ACC112 (cell line): ENCODE measurements at regions not wholly inside any gene's neighbourhood (a gene's known extent, or its start where the extent isn't known, plus 50 kb on each side); places are given as distances from the start of the nearest gene placed in this dataset.

Experiments
- H2AFZ ChIP-seq: fragments of 200-600 bp; sonication (generic); one replicate; pipeline ENCODE4 v1.6.0; 2017; ENCODE audit warnings: antibody characterized with exemption, low read length; ENCODE audit not compliant: unreplicated experiment
- H3K27ac ChIP-seq: fragments of 200-600 bp; sonication (generic); 2 replicates; pipeline ENCODE4 v1.5.1; 2014; ENCODE audit warnings: low read depth, mild to moderate bottlenecking, antibody characterized with exemption, low read length, moderate library complexity
- H3K27me3 ChIP-seq: fragments of 200-600 bp; sonication (generic); 2 replicates; pipeline ENCODE4 v1.6.1; 2014; ENCODE audit warnings: mild to moderate bottlenecking, antibody characterized with exemption, low read length, moderate library complexity, mixed read lengths; ENCODE audit not compliant: insufficient read depth
- H3K36me3 ChIP-seq: fragments of 200-600 bp; sonication (generic); 2 replicates; pipeline ENCODE4 v1.6.1; 2016; ENCODE audit warnings: mild to moderate bottlenecking, antibody characterized with exemption, low read length, moderate library complexity, mixed read lengths; ENCODE audit not compliant: insufficient read depth
- H3K4me1 ChIP-seq: fragments of 200-600 bp; sonication (generic); one replicate; pipeline ENCODE4 v1.6.1; 2016; ENCODE audit warnings: low read length, mixed read lengths; ENCODE audit not compliant: insufficient read depth, unreplicated experiment, control insufficient read depth
- H3K4me3 ChIP-seq: fragments of 200-600 bp; sonication (generic); 2 replicates; pipeline ENCODE4 v1.5.1; 2014; ENCODE audit warnings: mild to moderate bottlenecking, low read depth, low read length
- H3K79me2 ChIP-seq: fragments of 200-600 bp; sonication (generic); one replicate; pipeline ENCODE4 v1.6.0; 2016; ENCODE audit warnings: low read length; ENCODE audit not compliant: control insufficient read depth, unreplicated experiment, insufficient read depth

DNA sequence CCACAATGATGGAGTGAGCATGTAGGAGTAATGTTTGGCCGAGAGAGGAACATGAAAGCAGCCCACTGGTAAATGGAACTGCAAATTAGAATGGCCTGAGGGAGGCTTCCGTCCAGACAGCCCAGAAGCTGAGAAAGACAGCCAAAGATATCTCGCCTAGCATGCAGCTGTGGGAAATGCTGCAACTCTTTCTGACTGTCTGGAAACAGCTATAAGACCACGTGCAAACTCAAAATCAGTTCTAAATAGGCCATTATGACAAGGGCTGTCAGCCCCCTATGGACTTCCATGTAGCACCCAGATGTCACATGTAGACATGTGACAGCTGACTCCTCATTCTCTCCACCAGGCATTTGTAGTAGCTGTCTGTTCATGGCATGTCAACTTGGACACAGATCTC is 62.9 kb upstream of the ATP1A1 start:
- no peaks in the 10 kb centered on the region for H3K36me3 ChIP-seq
- no peak overlapping the region for H3K4me3 ChIP-seq
- H3K27ac ChIP-seq: no peak overlapping the region
- H3K4me1 ChIP-seq: no peaks in the 10 kb centered on the region
- H3K27me3 ChIP-seq: no peaks in the 10 kb centered on the region
- no peaks in the 10 kb centered on the region for H3K79me2 ChIP-seq
- H2AFZ ChIP-seq: no peak overlapping the region

GRCh38 chr1:116311193-116311592 is 61.9 kb upstream of the ATP1A1 start:
- Histone ChIP-seq H3K79me2 (no peaks in the 10 kb centered on the region), H2AFZ (no peak overlapping the region), H3K4me1 (no peaks in the 10 kb centered on the region), H3K27me3 (no peaks in the 10 kb centered on the region), H3K36me3 (no peaks in the 10 kb centered on the region), H3K27ac (no peak overlapping the region), H3K4me3 (no peak overlapping the region)

DNA sequence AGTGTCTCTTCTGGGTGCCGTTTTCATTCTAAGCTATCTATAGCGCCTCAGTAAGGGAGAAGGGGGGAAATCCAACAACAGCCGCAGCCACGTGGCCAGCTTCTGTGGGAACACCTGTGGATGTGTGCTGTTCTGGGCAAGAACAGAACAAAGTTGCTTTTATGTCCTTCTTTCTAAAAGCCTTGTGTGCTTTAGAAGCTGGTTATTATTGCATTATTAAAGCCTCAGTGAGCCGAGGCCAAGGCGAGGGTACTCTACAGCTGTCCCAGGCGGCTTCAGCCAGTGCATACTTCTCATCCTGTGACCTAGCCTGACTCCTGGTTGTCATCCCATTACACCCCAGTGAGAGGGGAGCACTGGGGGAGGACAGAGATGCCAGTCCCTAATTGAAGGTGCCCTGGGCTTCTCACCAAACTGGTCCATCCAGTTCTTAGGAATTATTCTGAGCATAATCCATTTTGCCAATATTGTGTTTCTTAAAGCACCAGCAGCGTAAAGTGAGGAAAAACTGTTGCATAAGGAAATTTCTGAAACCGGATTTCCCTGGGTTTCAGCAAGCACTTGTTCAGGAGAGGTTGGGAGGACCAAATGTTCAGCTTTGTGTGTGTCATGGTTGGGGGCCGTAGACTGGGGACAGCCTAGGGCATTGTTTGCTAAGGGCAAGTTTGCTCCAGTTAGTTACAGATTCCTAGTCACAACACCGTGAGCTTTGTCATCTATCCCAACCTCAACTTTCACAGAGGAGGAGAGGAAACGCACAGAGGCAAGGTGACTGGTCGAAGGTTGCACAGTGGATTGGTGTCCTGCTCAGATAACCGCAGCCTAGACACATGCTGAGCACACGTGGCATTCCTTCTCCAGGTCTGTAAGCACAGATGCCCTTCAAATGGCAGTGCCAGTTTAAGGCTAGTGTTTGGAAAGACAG is 61.0 kb upstream of the ATP1A1 start:
- Histone ChIP-seq H3K4me3 (no peak overlapping the region), H3K27ac (no peak overlapping the region), H3K4me1 (no peaks in the 10 kb centered on the region), H3K27me3 (no peaks in the 10 kb centered on the region), H3K79me2 (no peaks in the 10 kb centered on the region), H2AFZ (no peak overlapping the region), H3K36me3 (no peaks in the 10 kb centered on the region)

DNA sequence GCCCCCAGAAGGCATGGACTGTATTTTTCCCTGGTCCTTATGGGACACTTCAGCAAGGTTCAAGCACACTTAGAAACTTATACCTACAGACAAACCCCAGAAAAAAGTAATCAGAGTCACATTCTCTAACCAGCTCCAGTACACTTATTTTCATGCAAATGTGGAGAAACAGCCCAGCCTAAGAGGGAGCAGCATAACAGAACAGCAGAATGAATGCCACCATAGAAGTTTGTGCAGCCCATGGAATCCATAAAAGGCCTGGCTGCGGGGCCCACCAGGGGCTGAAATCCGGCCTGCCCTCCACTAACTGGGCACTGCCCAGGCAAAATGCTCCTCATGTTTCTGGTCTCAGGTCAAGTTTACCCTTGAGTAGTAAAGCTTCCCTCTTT is 60.4 kb upstream of the ATP1A1 start:
- Histone ChIP-seq H3K4me1 (no peaks in the 10 kb centered on the region), H3K4me3 (no peak overlapping the region), H3K36me3 (no peaks in the 10 kb centered on the region), H3K79me2 (no peaks in the 10 kb centered on the region), H2AFZ (no peak overlapping the region), H3K27ac (no peak overlapping the region), H3K27me3 (no peaks in the 10 kb centered on the region)

DNA sequence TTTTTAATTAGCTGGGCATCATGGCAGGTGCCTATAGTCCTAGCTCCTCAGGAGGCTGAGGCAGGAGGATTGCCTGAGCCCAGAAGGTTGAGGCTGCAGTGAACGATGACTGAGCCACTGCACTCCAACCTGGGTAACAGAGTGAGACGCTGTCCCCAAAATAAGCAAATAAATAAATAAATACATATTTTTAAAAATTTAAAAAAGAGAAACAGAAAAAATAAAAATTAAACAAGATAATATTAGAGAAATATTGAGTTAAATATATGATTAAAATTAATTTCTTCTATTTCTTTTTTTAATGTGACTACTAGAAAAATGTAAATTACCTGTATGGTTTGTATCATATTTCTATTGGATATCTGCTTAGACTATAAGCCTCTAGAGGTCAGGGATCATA is 59.3 kb upstream of the ATP1A1 start:
- H3K4me3 ChIP-seq: no peak overlapping the region
- no peaks in the 10 kb centered on the region for H3K36me3 ChIP-seq
- no peaks in the 10 kb centered on the region for H3K79me2 ChIP-seq
- no peak overlapping the region for H2AFZ ChIP-seq
- H3K27me3 ChIP-seq: no peaks in the 10 kb centered on the region
- no peaks in the 10 kb centered on the region for H3K4me1 ChIP-seq
- no peak overlapping the region for H3K27ac ChIP-seq

DNA sequence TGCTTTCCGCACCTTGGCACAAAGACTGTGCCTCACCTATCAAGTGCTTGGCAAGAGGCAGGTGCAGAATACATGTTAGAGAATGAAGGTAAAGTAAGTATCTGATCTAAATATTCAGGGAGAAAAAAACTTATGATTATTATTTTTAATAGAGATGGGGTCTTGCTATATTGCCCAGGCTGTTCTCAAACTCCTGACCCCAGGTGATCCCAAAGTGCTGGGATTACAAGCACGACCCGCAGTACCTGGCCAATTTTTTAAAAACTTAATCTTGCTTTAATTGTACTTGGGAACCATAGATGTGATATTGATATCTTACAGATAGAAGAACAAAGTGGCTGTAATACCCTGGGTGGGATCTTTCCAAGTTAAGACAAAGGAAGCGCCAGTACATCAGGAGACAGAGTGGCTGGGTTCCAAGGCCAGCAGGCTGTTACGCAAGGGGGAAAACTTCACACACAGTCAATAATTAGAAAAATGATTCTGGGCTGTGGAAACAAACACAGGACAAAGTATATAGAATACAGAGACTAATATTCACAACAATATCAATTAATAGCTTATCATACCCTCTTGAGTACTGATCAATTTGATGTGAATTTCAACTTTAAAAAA is 58.6 kb upstream of the ATP1A1 start:
- H3K27ac ChIP-seq: no peak overlapping the region
- H3K36me3 ChIP-seq: no peaks in the 10 kb centered on the region
- H3K27me3 ChIP-seq: no peaks in the 10 kb centered on the region
- H3K4me3 ChIP-seq: no peak overlapping the region
- H3K79me2 ChIP-seq: no peaks in the 10 kb centered on the region
- H3K4me1 ChIP-seq: no peaks in the 10 kb centered on the region
- H2AFZ ChIP-seq: no peak overlapping the region

- Histone ChIP-seq H3K79me2 (no peaks in the 10 kb centered on the region), H3K27ac (no peak overlapping the region), H2AFZ (no peak overlapping the region), H3K4me1 (no peaks in the 10 kb centered on the region), H3K36me3 (no peaks in the 10 kb centered on the region), H3K27me3 (no peaks in the 10 kb centered on the region), H3K4me3 (no peak overlapping the region)
Measured at GRCh38 chr1:116316373-116316772, 56.7 kb upstream of the ATP1A1 start.

DNA sequence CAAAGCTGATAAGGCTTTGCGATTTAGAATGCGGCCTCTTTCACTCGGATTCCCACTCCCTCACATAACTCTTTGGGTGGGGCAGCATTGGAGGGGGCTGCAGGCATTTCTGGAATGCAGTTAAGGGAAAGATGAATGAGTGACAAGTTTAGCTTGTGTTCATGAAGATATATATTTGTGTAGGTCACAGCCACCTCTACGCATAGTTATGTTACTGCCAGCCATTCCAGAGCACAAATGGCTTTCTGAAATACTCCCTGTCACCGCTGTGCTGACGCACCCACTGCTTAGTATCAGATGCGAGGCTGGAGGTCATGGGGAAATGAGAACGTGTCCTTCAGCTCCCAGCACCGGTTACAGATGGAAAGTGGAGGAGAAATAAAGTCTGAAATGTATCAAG is 54.1 kb upstream of the ATP1A1 start:
- H3K79me2 ChIP-seq: no peaks in the 10 kb centered on the region
- no peaks in the 10 kb centered on the region for H3K36me3 ChIP-seq
- no peak overlapping the region for H3K27ac ChIP-seq
- H3K4me3 ChIP-seq: no peak overlapping the region
- H3K4me1 ChIP-seq: no peaks in the 10 kb centered on the region
- H2AFZ ChIP-seq: no peak overlapping the region
- H3K27me3 ChIP-seq: no peaks in the 10 kb centered on the region

DNA sequence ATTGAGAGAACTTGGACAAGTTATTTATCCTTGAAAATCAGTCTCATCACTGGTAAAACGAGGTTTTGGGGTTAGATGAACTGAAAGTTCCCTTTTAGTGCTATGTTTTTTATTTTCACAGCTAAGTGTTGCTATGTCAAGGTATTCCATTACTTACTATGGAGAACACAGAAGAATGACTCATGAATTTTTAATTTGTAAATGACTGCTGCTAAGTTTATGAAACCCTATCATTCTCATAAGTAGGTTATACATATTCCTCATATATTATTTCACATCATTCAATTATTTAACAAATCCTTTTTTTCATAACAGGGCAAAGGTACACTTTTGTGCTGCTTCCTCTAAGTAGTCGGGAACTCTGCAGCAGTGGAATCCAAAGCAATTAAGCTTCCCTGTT is 52.2 kb upstream of the ATP1A1 start:
- Histone ChIP-seq H3K4me3 (no peak overlapping the region), H3K79me2 (no peaks in the 10 kb centered on the region), H3K4me1 (no peaks in the 10 kb centered on the region), H3K27ac (no peak overlapping the region), H2AFZ (no peak overlapping the region), H3K27me3 (no peaks in the 10 kb centered on the region), H3K36me3 (no peaks in the 10 kb centered on the region)

GRCh38 chr1:116321766-116322175 is 51.3 kb upstream of the ATP1A1 start:
- no peaks in the 10 kb centered on the region for H3K27me3 ChIP-seq
- no peaks in the 10 kb centered on the region for H3K36me3 ChIP-seq
- H3K79me2 ChIP-seq: no peaks in the 10 kb centered on the region
- H3K27ac ChIP-seq: no peak overlapping the region
- no peak overlapping the region for H3K4me3 ChIP-seq
- H3K4me1 ChIP-seq: no peaks in the 10 kb centered on the region
- no peak overlapping the region for H2AFZ ChIP-seq
